ENCODE measurements at regions not wholly inside any gene's neighbourhood (a gene's known extent, or its start where the extent isn't known, plus 50 kb on each side); places are given as distances from the start of the nearest gene placed in this dataset.

GRCh38 chr3:80999481-80999880 lies 762.0 kb downstream of the GBE1 start:
- TF ChIP-seq, protein P1, sequence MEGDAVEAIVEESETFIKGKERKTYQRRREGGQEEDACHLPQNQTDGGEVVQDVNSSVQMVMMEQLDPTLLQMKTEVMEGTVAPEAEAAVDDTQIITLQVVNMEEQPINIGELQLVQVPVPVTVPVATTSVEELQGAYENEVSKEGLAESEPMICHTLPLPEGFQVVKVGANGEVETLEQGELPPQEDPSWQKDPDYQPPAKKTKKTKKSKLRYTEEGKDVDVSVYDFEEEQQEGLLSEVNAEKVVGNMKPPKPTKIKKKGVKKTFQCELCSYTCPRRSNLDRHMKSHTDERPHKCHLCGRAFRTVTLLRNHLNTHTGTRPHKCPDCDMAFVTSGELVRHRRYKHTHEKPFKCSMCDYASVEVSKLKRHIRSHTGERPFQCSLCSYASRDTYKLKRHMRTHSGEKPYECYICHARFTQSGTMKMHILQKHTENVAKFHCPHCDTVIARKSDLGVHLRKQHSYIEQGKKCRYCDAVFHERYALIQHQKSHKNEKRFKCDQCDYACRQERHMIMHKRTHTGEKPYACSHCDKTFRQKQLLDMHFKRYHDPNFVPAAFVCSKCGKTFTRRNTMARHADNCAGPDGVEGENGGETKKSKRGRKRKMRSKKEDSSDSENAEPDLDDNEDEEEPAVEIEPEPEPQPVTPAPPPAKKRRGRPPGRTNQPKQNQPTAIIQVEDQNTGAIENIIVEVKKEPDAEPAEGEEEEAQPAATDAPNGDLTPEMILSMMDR (IDR thresholded peaks at IDR 0.05): no peak
- TF ChIP-seq ZFX (IDR thresholded peaks at IDR 0.05; ENCODE audit: borderline replicate concordance): no peak

Data from 22Rv1 (cell line).